Prostate gland (tissue), 2 donors: ENCODE measurements at regions not wholly inside any gene's neighbourhood (a gene's known extent, or its start where the extent isn't known, plus 50 kb on each side); places are given as distances from the start of the nearest gene placed in this dataset.

Source experiments
- CTCF ChIP-seq, 4 experiments: fragments of 200-600 bp in 2 of 4; fragments of 450-650 bp in 2 of 4; sonication (generic) in 2 of 4; IDR thresholded peaks; 1 replicate in 3 of 4; 2 replicates in 1 of 4; pipeline ENCODE4 v1.5.1; 2016 to 2019; ENCODE audit warnings: antibody characterized with exemption in 4 of 4, mild to moderate bottlenecking in 2 of 4, moderate library complexity in 2 of 4
- POLR2A ChIP-seq: fragments of 450-650 bp; IDR thresholded peaks from one replicate; pipeline ENCODE4 v1.6.1; 2016; ENCODE audit warnings: antibody characterized with exemption, mild to moderate bottlenecking

- TF ChIP-seq CTCF (IDR thresholded peaks at IDR 0.05) (no peak), POLR2A (no peak)
Measured at GRCh38 chr11:95671768-95672167, 117.8 kb downstream of the FAM76B start.
